Inflammatory macrophage (primary cell): ENCODE measurements at regions not wholly inside any gene's neighbourhood (a gene's known extent, or its start where the extent isn't known, plus 50 kb on each side); places are given as distances from the start of the nearest gene placed in this dataset.

ENCODE experiments used
- DNase-seq, 2 donors: peaks; one replicate each; pipeline ENCODE4 v3.0.0-alpha.2; 2020 to 2022

- DNase-seq: no peak
Measured at GRCh38 chr6:48904809-48905208, 558.2 kb downstream of the MMUT start.

GRCh38 chr6:48894469-48894868 lies 568.6 kb downstream of the MMUT start:
- no peak for DNase-seq

GRCh38 chr6:48893048-48893447 lies 570.0 kb downstream of the MMUT start:
- no peak for DNase-seq

- no peak for DNase-seq
Measured at GRCh38 chr6:48891308-48891707, 571.7 kb downstream of the MMUT start.

- no peak for DNase-seq
Measured at GRCh38 chr6:48889429-48889828, 573.6 kb downstream of the MMUT start.

GRCh38 chr6:48883116-48883515 lies 579.9 kb downstream of the MMUT start:
- DNase-seq: no peak

GRCh38 chr6:48881551-48881950 lies 581.5 kb downstream of the MMUT start:
- DNase-seq: no peak

- no peak for DNase-seq
Measured at GRCh38 chr6:48869595-48869994, 593.5 kb downstream of the MMUT start.

- DNase-seq: no peak
Measured at GRCh38 chr6:48866682-48867081, 596.4 kb downstream of the MMUT start.

- no peak for DNase-seq
Measured at GRCh38 chr6:48860175-48860574, 602.9 kb downstream of the MMUT start.

GRCh38 chr6:48859562-48860123 lies 603.4 kb downstream of the MMUT start:
- DNase-seq: no peak

- no peak for DNase-seq
Measured at GRCh38 chr6:48845219-48845618, 617.8 kb downstream of the MMUT start.

- no peak for DNase-seq
Measured at GRCh38 chr6:48844696-48845095, 618.4 kb downstream of the MMUT start.

- DNase-seq: no peak
Measured at GRCh38 chr6:48840896-48841295, 622.2 kb downstream of the MMUT start.

- DNase-seq: no peak
Measured at GRCh38 chr6:48839206-48839605, 623.8 kb downstream of the MMUT start.

GRCh38 chr6:48837744-48838143 lies 625.3 kb downstream of the MMUT start:
- DNase-seq: no peak

GRCh38 chr6:48835421-48835958 lies 627.6 kb downstream of the MMUT start:
- no peak for DNase-seq

- DNase-seq: no peak
Measured at GRCh38 chr6:48834706-48835105, 628.3 kb downstream of the MMUT start.

GRCh38 chr6:48833916-48834315 lies 629.1 kb downstream of the MMUT start:
- DNase-seq: no peak

GRCh38 chr6:48826901-48827701 lies 636.0 kb downstream of the MMUT start:
- no peak for DNase-seq

GRCh38 chr6:48826152-48826515 lies 636.9 kb downstream of the MMUT start:
- DNase-seq: no peak

- DNase-seq: no peak
Measured at GRCh38 chr6:48825501-48826151, 637.4 kb downstream of the MMUT start.

GRCh38 chr6:48818052-48818412 lies 645.0 kb downstream of the MMUT start:
- no peak for DNase-seq
